ENCODE measurements at regions not wholly inside any gene's neighbourhood (a gene's known extent, or its start where the extent isn't known, plus 50 kb on each side); places are given as distances from the start of the nearest gene placed in this dataset.

DNA sequence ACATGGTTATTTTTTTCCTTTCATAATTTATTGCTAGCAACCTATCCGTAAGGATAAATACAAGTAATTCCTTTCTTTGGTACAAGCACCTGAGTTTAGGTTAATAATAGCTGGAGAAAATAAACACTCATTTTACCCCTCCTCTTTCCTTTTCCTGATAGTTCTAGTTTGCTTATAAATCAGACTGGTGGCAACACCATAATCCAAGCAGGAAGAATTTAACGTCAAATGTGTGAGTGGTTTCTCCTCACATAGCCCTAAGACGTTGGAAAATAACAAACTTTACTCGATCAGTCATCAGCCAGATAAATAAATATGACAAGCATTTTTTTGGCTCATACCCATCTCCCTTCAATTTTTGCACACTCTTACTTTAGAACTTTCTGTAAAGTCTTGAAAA, 190.3 kb upstream of the FAM241A start:
- TF ChIP-seq, protein P1, sequence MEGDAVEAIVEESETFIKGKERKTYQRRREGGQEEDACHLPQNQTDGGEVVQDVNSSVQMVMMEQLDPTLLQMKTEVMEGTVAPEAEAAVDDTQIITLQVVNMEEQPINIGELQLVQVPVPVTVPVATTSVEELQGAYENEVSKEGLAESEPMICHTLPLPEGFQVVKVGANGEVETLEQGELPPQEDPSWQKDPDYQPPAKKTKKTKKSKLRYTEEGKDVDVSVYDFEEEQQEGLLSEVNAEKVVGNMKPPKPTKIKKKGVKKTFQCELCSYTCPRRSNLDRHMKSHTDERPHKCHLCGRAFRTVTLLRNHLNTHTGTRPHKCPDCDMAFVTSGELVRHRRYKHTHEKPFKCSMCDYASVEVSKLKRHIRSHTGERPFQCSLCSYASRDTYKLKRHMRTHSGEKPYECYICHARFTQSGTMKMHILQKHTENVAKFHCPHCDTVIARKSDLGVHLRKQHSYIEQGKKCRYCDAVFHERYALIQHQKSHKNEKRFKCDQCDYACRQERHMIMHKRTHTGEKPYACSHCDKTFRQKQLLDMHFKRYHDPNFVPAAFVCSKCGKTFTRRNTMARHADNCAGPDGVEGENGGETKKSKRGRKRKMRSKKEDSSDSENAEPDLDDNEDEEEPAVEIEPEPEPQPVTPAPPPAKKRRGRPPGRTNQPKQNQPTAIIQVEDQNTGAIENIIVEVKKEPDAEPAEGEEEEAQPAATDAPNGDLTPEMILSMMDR (IDR thresholded peaks at IDR 0.05), result no peak
- no peak for TF ChIP-seq EZH2 (IDR thresholded peaks at IDR 0.05; ENCODE audit: borderline replicate concordance, insufficient read depth, low read depth, low read length, poor library complexity, severe bottlenecking)

All from B cell (primary cell).